Spleen (tissue), 7 donors: ENCODE measurements at regions not wholly inside any gene's neighbourhood (a gene's known extent, or its start where the extent isn't known, plus 50 kb on each side); places are given as distances from the start of the nearest gene placed in this dataset.

Experiments
- POLR2A ChIP-seq, 3 donors: fragments of 450-650 bp; IDR thresholded peaks; one replicate each; pipeline ENCODE4 v1.5.1; 2017; ENCODE audit warnings: antibody characterized with exemption in 3 of 3, mild to moderate bottlenecking in 1 of 3
- TF ChIP-seq, protein P1 (sequence below), 11 experiments: fragments of 200-600 bp in 7 of 11; fragments of 450-650 bp in 4 of 11; sonication (generic) in 4 of 11; IDR thresholded peaks in 8 of 11; conservative IDR thresholded peaks in 3 of 11; 1 replicate in 7 of 11; 2 replicates in 4 of 11; pipeline versions ENCODE4 v1.4.0 to v1.8.0; 2016 to 2021; ENCODE audit warnings: antibody characterized with exemption in 11 of 11, inconsistent platforms in 4 of 11, mild to moderate bottlenecking in 1 of 11
- donor health status: DM: no; HTN: no; CAD: no; lungs with moderate emphysema.
- donor health status: DM: no; HTN: no; CAD: no.
- donor health status: DM: no; HTN: no; CAD: no.

DNA sequence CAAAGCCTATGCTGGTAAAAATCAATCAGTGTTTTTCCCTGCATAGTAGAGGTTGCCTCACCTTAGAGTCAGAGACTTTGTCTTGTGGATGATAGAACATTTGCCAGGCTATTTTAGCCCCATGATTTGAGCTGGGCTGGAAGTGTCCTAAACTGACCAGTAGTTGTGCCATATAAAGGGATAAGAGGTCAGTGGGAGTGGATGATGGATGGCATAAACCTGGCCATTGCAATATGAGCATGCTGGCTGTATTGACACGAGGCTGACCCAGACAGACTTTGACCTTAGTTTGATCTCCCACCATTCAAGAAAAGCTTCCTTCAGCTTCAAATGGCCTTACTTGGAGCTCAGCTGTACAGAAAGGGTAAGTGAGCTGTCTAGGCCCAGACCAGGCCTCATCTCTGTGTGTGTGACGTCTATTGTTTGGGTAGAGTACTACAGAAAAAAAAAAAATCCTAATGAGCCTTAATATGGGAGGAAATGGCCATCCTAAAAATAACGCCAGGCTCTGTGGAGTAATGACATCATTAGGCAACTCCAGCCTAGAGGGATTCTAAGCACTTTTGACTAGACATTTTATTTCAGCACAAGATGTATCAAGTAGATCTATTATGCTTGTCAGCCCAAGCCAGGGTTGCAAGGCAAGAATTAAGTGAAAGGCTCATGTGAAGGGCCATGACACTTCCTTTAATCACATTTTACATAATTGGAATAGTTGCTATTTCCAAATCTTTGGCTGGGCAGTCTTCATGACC is 51.3 kb upstream of the CADM1 start:
- no peak for TF ChIP-seq POLR2A (IDR thresholded peaks at IDR 0.05)
- TF ChIP-seq, protein P1, sequence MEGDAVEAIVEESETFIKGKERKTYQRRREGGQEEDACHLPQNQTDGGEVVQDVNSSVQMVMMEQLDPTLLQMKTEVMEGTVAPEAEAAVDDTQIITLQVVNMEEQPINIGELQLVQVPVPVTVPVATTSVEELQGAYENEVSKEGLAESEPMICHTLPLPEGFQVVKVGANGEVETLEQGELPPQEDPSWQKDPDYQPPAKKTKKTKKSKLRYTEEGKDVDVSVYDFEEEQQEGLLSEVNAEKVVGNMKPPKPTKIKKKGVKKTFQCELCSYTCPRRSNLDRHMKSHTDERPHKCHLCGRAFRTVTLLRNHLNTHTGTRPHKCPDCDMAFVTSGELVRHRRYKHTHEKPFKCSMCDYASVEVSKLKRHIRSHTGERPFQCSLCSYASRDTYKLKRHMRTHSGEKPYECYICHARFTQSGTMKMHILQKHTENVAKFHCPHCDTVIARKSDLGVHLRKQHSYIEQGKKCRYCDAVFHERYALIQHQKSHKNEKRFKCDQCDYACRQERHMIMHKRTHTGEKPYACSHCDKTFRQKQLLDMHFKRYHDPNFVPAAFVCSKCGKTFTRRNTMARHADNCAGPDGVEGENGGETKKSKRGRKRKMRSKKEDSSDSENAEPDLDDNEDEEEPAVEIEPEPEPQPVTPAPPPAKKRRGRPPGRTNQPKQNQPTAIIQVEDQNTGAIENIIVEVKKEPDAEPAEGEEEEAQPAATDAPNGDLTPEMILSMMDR (IDR thresholded peaks at IDR 0.05 in 8 of 11, conservative IDR thresholded peaks at IDR 0.05 in 3 of 11), result no peak
